Nephron progenitor cell (in vitro differentiated cells): ENCODE measurements at regions not wholly inside any gene's neighbourhood (a gene's known extent, or its start where the extent isn't known, plus 50 kb on each side); places are given as distances from the start of the nearest gene placed in this dataset.

ENCODE experiments used
- DNase-seq: peaks from one replicate; pipeline ENCODE4 v3.0.0; 2021
- H3K27ac Mint-ChIP-seq: 2 replicates; pipeline ENCODE4 v1.8.0; 2021; ENCODE audit warnings: mild to moderate bottlenecking, moderate library complexity, mixed read lengths
- H3K27me3 Mint-ChIP-seq: 2 replicates; pipeline ENCODE4 v1.8.0; 2021; ENCODE audit warnings: mild to moderate bottlenecking, low read depth, mixed read lengths; ENCODE audit not compliant: poor library complexity
- H3K36me3 Mint-ChIP-seq: 2 replicates; pipeline ENCODE4 v1.8.0; 2021; ENCODE audit warnings: low read depth, mixed read lengths
- H3K4me1 Mint-ChIP-seq: 2 replicates; pipeline ENCODE4 v1.8.0; 2021; ENCODE audit warnings: mixed read lengths
- H3K4me3 Mint-ChIP-seq: 2 replicates; pipeline ENCODE4 v1.8.0; 2021; ENCODE audit warnings: mild to moderate bottlenecking, moderate library complexity, mixed read lengths
- H3K9me3 Mint-ChIP-seq: 2 replicates; pipeline ENCODE4 v1.8.0; 2021; ENCODE audit warnings: mild to moderate bottlenecking, moderate library complexity, mixed read lengths
- CTCF ChIP-seq: fragments of 200-600 bp; sonication (generic); IDR thresholded peaks from 2 replicates; pipeline ENCODE4 v1.5.0; 2021; ENCODE audit warnings: antibody characterized with exemption

- no peak for DNase-seq
- no peak for TF ChIP-seq CTCF
- Mint-ChIP-seq H3K4me3 (no peak overlapping the region), H3K4me1 (no peaks in the 10 kb centered on the region), H3K9me3 (peaks cover 3% of the 10 kb centered on the region), H3K27me3 (no peaks in the 10 kb centered on the region), H3K36me3 (no peaks in the 10 kb centered on the region), H3K27ac (no peak overlapping the region)
These were observed 1400.9 kb upstream of the FLRT2 start for GRCh38 chr14:84129007-84129406.

GRCh38 chr14:84129941-84130340 is 1400.0 kb upstream of the FLRT2 start:
- no peak overlapping the region for H3K27ac Mint-ChIP-seq
- no peaks in the 10 kb centered on the region for H3K36me3 Mint-ChIP-seq
- H3K4me3 Mint-ChIP-seq = no peak overlapping the region
- TF ChIP-seq CTCF = no peak
- no peaks in the 10 kb centered on the region for H3K4me1 Mint-ChIP-seq
- H3K27me3 Mint-ChIP-seq = no peaks in the 10 kb centered on the region
- no peak for DNase-seq
- H3K9me3 Mint-ChIP-seq = peaks cover 7% of the 10 kb centered on the region

- Mint-ChIP-seq H3K27ac (no peak overlapping the region), H3K4me3 (no peak overlapping the region), H3K27me3 (no peaks in the 10 kb centered on the region), H3K36me3 (no peaks in the 10 kb centered on the region), H3K9me3 (peaks cover 7% of the 10 kb centered on the region), H3K4me1 (no peaks in the 10 kb centered on the region)
- TF ChIP-seq CTCF = no peak
- no peak for DNase-seq
These were observed 1398.0 kb upstream of the FLRT2 start for GRCh38 chr14:84131924-84132323.

GRCh38 chr14:84144166-84144565 is 1385.8 kb upstream of the FLRT2 start:
- Mint-ChIP-seq H3K4me1 (no peaks in the 10 kb centered on the region), H3K27me3 (peaks cover 7% of the 10 kb centered on the region), H3K9me3 (no peaks in the 10 kb centered on the region), H3K36me3 (no peaks in the 10 kb centered on the region), H3K27ac (no peak overlapping the region), H3K4me3 (no peak overlapping the region)
- no peak for TF ChIP-seq CTCF
- DNase-seq = no peak

- TF ChIP-seq CTCF = no peak
- no peaks in the 10 kb centered on the region for H3K36me3 Mint-ChIP-seq
- H3K27me3 Mint-ChIP-seq = no peaks in the 10 kb centered on the region
- DNase-seq = no peak
- H3K9me3 Mint-ChIP-seq = peaks cover 4% of the 10 kb centered on the region
- H3K4me1 Mint-ChIP-seq = no peaks in the 10 kb centered on the region
- no peak overlapping the region for H3K27ac Mint-ChIP-seq
- H3K4me3 Mint-ChIP-seq = no peak overlapping the region
These were observed 1377.5 kb upstream of the FLRT2 start for GRCh38 chr14:84152452-84152851.

- Mint-ChIP-seq H3K27me3 (peaks cover 3% of the 10 kb centered on the region), H3K27ac (no peak overlapping the region), H3K4me3 (no peak overlapping the region), H3K4me1 (no peaks in the 10 kb centered on the region), H3K9me3 (no peaks in the 10 kb centered on the region), H3K36me3 (no peaks in the 10 kb centered on the region)
- TF ChIP-seq CTCF = no peak
- DNase-seq = no peak
These were observed 1367.3 kb upstream of the FLRT2 start for GRCh38 chr14:84162633-84163032.
